Osteoblast (primary cell): ENCODE measurements at regions not wholly inside any gene's neighbourhood (a gene's known extent, or its start where the extent isn't known, plus 50 kb on each side); places are given as distances from the start of the nearest gene placed in this dataset.
A peak's percentile ranks its signal among the peaks of the same experiment; 100 is the strongest.

Experiments used
- DNase-seq: peaks from one replicate; pipeline ENCODE4 v3.0.0; 2011; ENCODE audit warnings: low spot score, mixed read lengths; ENCODE audit not compliant: insufficient read length; ENCODE audit errors: missing footprints
- H2AFZ ChIP-seq: 2 replicates; pipeline ENCODE4 v1.6.0; 2011; ENCODE audit warnings: mild to moderate bottlenecking, low read length
- H3K27ac ChIP-seq: 2 replicates; pipeline ENCODE4 v1.5.1; 2011; ENCODE audit warnings: mild to moderate bottlenecking, low read depth, low read length, moderate library complexity
- H3K27me3 ChIP-seq: 2 replicates; pipeline ENCODE4 v1.6.0; 2012; ENCODE audit warnings: mild to moderate bottlenecking, control low read depth, inconsistent platforms, low read length, moderate library complexity; ENCODE audit not compliant: insufficient read depth
- H3K36me3 ChIP-seq: 2 replicates; pipeline ENCODE4 v1.5.1; 2011; ENCODE audit warnings: mild to moderate bottlenecking, low read length, control low read depth, moderate library complexity; ENCODE audit not compliant: insufficient read depth
- H3K4me1 ChIP-seq: 2 replicates; pipeline ENCODE4 v1.5.1; 2011; ENCODE audit warnings: mild to moderate bottlenecking, low read length, control low read depth, moderate library complexity; ENCODE audit not compliant: insufficient read depth
- H3K4me2 ChIP-seq: 2 replicates; pipeline ENCODE4 v1.6.0; 2011; ENCODE audit warnings: mild to moderate bottlenecking, low read length; ENCODE audit not compliant: insufficient read depth
- H3K4me3 ChIP-seq: fragments of 200-600 bp; sonication (generic); 3 replicates; pipeline ENCODE4 v1.5.1; 2012; ENCODE audit warnings: mild to moderate bottlenecking, low read length, inconsistent platforms; ENCODE audit not compliant: insufficient read depth
- H3K79me2 ChIP-seq: 2 replicates; pipeline ENCODE4 v1.6.0; 2012; ENCODE audit warnings: mild to moderate bottlenecking, low read length, control low read depth, inconsistent platforms; ENCODE audit not compliant: insufficient read depth
- H3K9me3 ChIP-seq: 2 replicates; pipeline ENCODE4 v1.5.1; 2011; ENCODE audit warnings: low read depth, low read length, control low read depth
- H4K20me1 ChIP-seq: 2 replicates; pipeline ENCODE4 v1.6.0; 2012; ENCODE audit warnings: mild to moderate bottlenecking, low read length, control low read depth; ENCODE audit not compliant: insufficient read depth
- CTCF ChIP-seq: IDR thresholded peaks from 2 replicates; pipeline ENCODE4 v1.5.1; 2011; ENCODE audit warnings: mild to moderate bottlenecking, low read depth, low read length, moderate library complexity; ENCODE audit errors: extremely low read depth

GRCh38 chr21:35697321-35697808 is 363.0 kb downstream of the SETD4 start:
- Histone ChIP-seq H3K36me3 (no peaks in the 10 kb centered on the region), H2AFZ (no peak overlapping the region), H3K4me1 (peaks cover 6% of the 10 kb centered on the region), H4K20me1 (no peaks in the 10 kb centered on the region), H3K4me3 (no peak overlapping the region), H3K4me2 (no peak overlapping the region), H3K27me3 (no peaks in the 10 kb centered on the region), H3K27ac (no peak overlapping the region), H3K79me2 (no peaks in the 10 kb centered on the region), H3K9me3 (no peaks in the 10 kb centered on the region)
- DNase-seq: no peak
- TF ChIP-seq CTCF: no peak

- DNase-seq: peak; percentile 52
- H3K36me3 ChIP-seq: no peaks in the 10 kb centered on the region
- no peak overlapping the region for H2AFZ ChIP-seq
- H3K79me2 ChIP-seq: no peaks in the 10 kb centered on the region
- H4K20me1 ChIP-seq: no peaks in the 10 kb centered on the region
- H3K27ac ChIP-seq: no peak overlapping the region
- H3K4me3 ChIP-seq: no peak overlapping the region
- H3K4me2 ChIP-seq: no peak overlapping the region
- H3K27me3 ChIP-seq: no peaks in the 10 kb centered on the region
- H3K9me3 ChIP-seq: no peaks in the 10 kb centered on the region
- peaks cover 6% of the 10 kb centered on the region for H3K4me1 ChIP-seq
- TF ChIP-seq CTCF: peak; percentile 7
Observed at GRCh38 chr21:35696644-35697043, 363.7 kb downstream of the SETD4 start.

- no peak for DNase-seq
- no peaks in the 10 kb centered on the region for H3K4me1 ChIP-seq
- no peaks in the 10 kb centered on the region for H3K36me3 ChIP-seq
- H3K4me2 ChIP-seq: no peak overlapping the region
- H4K20me1 ChIP-seq: no peaks in the 10 kb centered on the region
- H3K27me3 ChIP-seq: peaks cover 5% of the 10 kb centered on the region
- TF ChIP-seq CTCF: no peak
- no peaks in the 10 kb centered on the region for H3K9me3 ChIP-seq
- no peak overlapping the region for H2AFZ ChIP-seq
- H3K79me2 ChIP-seq: no peaks in the 10 kb centered on the region
- H3K27ac ChIP-seq: no peak overlapping the region
- H3K4me3 ChIP-seq: no peak overlapping the region
Observed at GRCh38 chr21:35692311-35692710, 368.0 kb downstream of the SETD4 start.

- no peak for TF ChIP-seq CTCF
- no peak overlapping the region for H3K4me3 ChIP-seq
- H2AFZ ChIP-seq: no peak overlapping the region
- H3K4me2 ChIP-seq: no peak overlapping the region
- no peaks in the 10 kb centered on the region for H3K9me3 ChIP-seq
- H3K27ac ChIP-seq: no peak overlapping the region
- no peaks in the 10 kb centered on the region for H3K36me3 ChIP-seq
- H3K27me3 ChIP-seq: peaks cover 11% of the 10 kb centered on the region
- no peaks in the 10 kb centered on the region for H3K79me2 ChIP-seq
- no peaks in the 10 kb centered on the region for H4K20me1 ChIP-seq
- no peaks in the 10 kb centered on the region for H3K4me1 ChIP-seq
- no peak for DNase-seq
Observed at GRCh38 chr21:35690436-35690835, 369.9 kb downstream of the SETD4 start.
